ENCODE measurements at regions not wholly inside any gene's neighbourhood (a gene's known extent, or its start where the extent isn't known, plus 50 kb on each side); places are given as distances from the start of the nearest gene placed in this dataset.

DNA sequence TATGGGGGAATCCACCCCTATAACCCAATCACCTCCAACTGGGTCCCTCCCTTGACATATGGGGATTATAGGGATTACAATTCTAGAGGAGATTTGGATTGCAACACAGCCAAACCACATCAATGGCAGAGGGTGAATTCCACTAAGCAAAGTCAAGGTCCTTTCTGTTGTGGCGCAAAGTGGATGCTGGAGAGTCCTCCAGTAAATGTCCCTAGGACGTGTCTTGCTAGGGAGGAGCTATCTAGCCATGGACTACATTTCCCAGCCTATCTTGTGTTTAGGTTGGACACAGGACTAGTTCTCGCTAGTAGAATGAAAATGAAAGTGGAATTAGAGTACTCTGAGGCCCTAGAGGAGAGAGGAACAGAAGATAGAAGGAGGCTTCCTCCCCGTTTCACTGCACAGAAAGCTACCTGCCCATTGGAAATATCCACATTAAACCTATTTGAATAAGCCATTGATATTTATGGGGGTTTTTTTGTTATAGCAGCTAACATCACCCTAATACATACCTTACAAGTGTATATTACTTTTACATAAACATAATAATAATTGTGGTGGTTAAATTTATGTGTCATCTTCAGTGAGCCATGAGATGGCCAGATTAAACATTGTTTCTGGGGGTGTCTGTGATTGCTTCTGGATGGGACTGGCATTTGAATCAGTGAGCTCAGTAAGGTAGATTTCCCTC, 56.7 kb upstream of the ERCC4 start:
- TF ChIP-seq POLR2A (IDR thresholded peaks at IDR 0.05): no peak
- TF ChIP-seq, protein P1, sequence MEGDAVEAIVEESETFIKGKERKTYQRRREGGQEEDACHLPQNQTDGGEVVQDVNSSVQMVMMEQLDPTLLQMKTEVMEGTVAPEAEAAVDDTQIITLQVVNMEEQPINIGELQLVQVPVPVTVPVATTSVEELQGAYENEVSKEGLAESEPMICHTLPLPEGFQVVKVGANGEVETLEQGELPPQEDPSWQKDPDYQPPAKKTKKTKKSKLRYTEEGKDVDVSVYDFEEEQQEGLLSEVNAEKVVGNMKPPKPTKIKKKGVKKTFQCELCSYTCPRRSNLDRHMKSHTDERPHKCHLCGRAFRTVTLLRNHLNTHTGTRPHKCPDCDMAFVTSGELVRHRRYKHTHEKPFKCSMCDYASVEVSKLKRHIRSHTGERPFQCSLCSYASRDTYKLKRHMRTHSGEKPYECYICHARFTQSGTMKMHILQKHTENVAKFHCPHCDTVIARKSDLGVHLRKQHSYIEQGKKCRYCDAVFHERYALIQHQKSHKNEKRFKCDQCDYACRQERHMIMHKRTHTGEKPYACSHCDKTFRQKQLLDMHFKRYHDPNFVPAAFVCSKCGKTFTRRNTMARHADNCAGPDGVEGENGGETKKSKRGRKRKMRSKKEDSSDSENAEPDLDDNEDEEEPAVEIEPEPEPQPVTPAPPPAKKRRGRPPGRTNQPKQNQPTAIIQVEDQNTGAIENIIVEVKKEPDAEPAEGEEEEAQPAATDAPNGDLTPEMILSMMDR (IDR thresholded peaks at IDR 0.05): no peak
